Activated T-cell treated with anti-CD3 and anti-CD28 coated beads, Interleukin-2, amount 50 U/mL, for 72 hours (primary cell): ENCODE measurements at regions not wholly inside any gene's neighbourhood (a gene's known extent, or its start where the extent isn't known, plus 50 kb on each side); places are given as distances from the start of the nearest gene placed in this dataset.
A peak's percentile ranks its signal among the peaks of the same experiment; 100 is the strongest.

Source experiments
- ATAC-seq, 2 donors: fragments of 150-1000 bp; cut with Tn5 transposase; replicated peaks in 1 of 2; 2 replicates each; pipeline ENCODE4 v1.10.0; 2021; ENCODE audit warnings: moderate library complexity in 2 of 2, mild to moderate bottlenecking in 1 of 2
- DNase-seq, 2 donors: peaks; one replicate each; pipeline ENCODE4 v3.0.0; 2021 to 2022; ENCODE audit warnings: mixed read lengths in 1 of 2
- H3K27ac Mint-ChIP-seq: one replicate; pipeline ENCODE4 v1.8.0; 2022; ENCODE audit warnings: mild to moderate bottlenecking, moderate library complexity, mixed read lengths
- H3K27me3 Mint-ChIP-seq: one replicate; pipeline ENCODE4 v1.8.0; 2022; ENCODE audit warnings: low read depth, mixed read lengths
- H3K36me3 Mint-ChIP-seq, 2 donors: one replicate each; pipeline ENCODE4 v1.8.0; 2022; ENCODE audit warnings: mixed read lengths in 2 of 2, mild to moderate bottlenecking in 1 of 2; ENCODE audit not compliant: insufficient read depth in 2 of 2
- H3K4me1 Mint-ChIP-seq: one replicate; pipeline ENCODE4 v1.8.0; 2022; ENCODE audit warnings: low read depth, mixed read lengths
- H3K4me3 Mint-ChIP-seq, 2 donors: one replicate each; pipeline ENCODE4 v1.8.0; 2022; ENCODE audit warnings: mild to moderate bottlenecking in 2 of 2, mixed read lengths in 2 of 2, moderate library complexity in 2 of 2
- H3K9me3 Mint-ChIP-seq, 2 donors: one replicate each; pipeline ENCODE4 v1.8.0; 2022; ENCODE audit warnings: mixed read lengths in 2 of 2

- no peaks in the 10 kb centered on the region for H3K36me3 Mint-ChIP-seq
- H3K4me3 Mint-ChIP-seq: no peak overlapping the region
- no peaks in the 10 kb centered on the region for H3K4me1 Mint-ChIP-seq
- H3K27ac Mint-ChIP-seq: no peak overlapping the region
- H3K27me3 Mint-ChIP-seq: peaks cover 56% of the 10 kb centered on the region
- ATAC-seq (no peak), DNase-seq (no peak)
- H3K9me3 Mint-ChIP-seq: no peaks in the 10 kb centered on the region
These were observed 307.1 kb downstream of the ENC1 start for GRCh38 chr5:74333430-74333829.

- no peaks in the 10 kb centered on the region for H3K9me3 Mint-ChIP-seq
- H3K36me3 Mint-ChIP-seq: no peaks in the 10 kb centered on the region
- ATAC-seq: no peak
- H3K4me3 Mint-ChIP-seq: no peak overlapping the region
- H3K27me3 Mint-ChIP-seq: peaks cover 53% of the 10 kb centered on the region
- peaks cover 6% of the 10 kb centered on the region for H3K4me1 Mint-ChIP-seq
- no peak for DNase-seq
- no peak overlapping the region for H3K27ac Mint-ChIP-seq
These were observed 307.8 kb downstream of the ENC1 start for GRCh38 chr5:74332682-74333081.

GRCh38 chr5:74332006-74332405 lies 308.5 kb downstream of the ENC1 start:
- H3K27me3 Mint-ChIP-seq: peaks cover 46% of the 10 kb centered on the region
- no peak overlapping the region for H3K27ac Mint-ChIP-seq
- H3K4me1 Mint-ChIP-seq: peaks cover 12% of the 10 kb centered on the region
- no peak for ATAC-seq
- no peaks in the 10 kb centered on the region for H3K9me3 Mint-ChIP-seq
- H3K4me3 Mint-ChIP-seq: no peak overlapping the region
- no peak for DNase-seq
- no peaks in the 10 kb centered on the region for H3K36me3 Mint-ChIP-seq

- H3K36me3 Mint-ChIP-seq: no peaks in the 10 kb centered on the region
- H3K4me3 Mint-ChIP-seq: no peak overlapping the region
- DNase-seq: no peak
- H3K27me3 Mint-ChIP-seq: peaks cover 52% of the 10 kb centered on the region
- ATAC-seq: no peak
- no peaks in the 10 kb centered on the region for H3K9me3 Mint-ChIP-seq
- H3K4me1 Mint-ChIP-seq: peaks cover 26% of the 10 kb centered on the region
- H3K27ac Mint-ChIP-seq: no peak overlapping the region
These were observed 312.3 kb downstream of the ENC1 start for GRCh38 chr5:74328221-74328630.

GRCh38 chr5:74327339-74327685 lies 313.2 kb downstream of the ENC1 start:
- DNase-seq (no peak), ATAC-seq (no peak)
- peaks cover 57% of the 10 kb centered on the region for H3K27me3 Mint-ChIP-seq
- H3K4me1 Mint-ChIP-seq: peaks cover 26% of the 10 kb centered on the region
- no peaks in the 10 kb centered on the region for H3K9me3 Mint-ChIP-seq
- peak overlapping the region; percentile 76 for H3K27ac Mint-ChIP-seq
- peak overlapping the region; percentile 44 for H3K4me3 Mint-ChIP-seq
- no peaks in the 10 kb centered on the region for H3K36me3 Mint-ChIP-seq

GRCh38 chr5:74326571-74327338 lies 313.8 kb downstream of the ENC1 start:
- no peaks in the 10 kb centered on the region for H3K36me3 Mint-ChIP-seq
- peaks cover 26% of the 10 kb centered on the region for H3K4me1 Mint-ChIP-seq
- peak overlapping the region; percentile 76 for H3K27ac Mint-ChIP-seq
- H3K9me3 Mint-ChIP-seq: no peaks in the 10 kb centered on the region
- peaks cover 60% of the 10 kb centered on the region for H3K27me3 Mint-ChIP-seq
- peak; percentile 94 to 95 for ATAC-seq
- peak; percentile 76 to 83 for DNase-seq
- peak overlapping the region; percentile 44 for H3K4me3 Mint-ChIP-seq

- ATAC-seq (no peak), DNase-seq (no peak)
- H3K36me3 Mint-ChIP-seq: no peaks in the 10 kb centered on the region
- no peak overlapping the region for H3K27ac Mint-ChIP-seq
- peaks cover 26% of the 10 kb centered on the region for H3K4me1 Mint-ChIP-seq
- peaks cover 52% of the 10 kb centered on the region for H3K27me3 Mint-ChIP-seq
- no peaks in the 10 kb centered on the region for H3K9me3 Mint-ChIP-seq
- H3K4me3 Mint-ChIP-seq: no peak overlapping the region
These were observed 314.7 kb downstream of the ENC1 start for GRCh38 chr5:74325866-74326265.

- no peaks in the 10 kb centered on the region for H3K9me3 Mint-ChIP-seq
- ATAC-seq: no peak
- peaks cover 27% of the 10 kb centered on the region for H3K4me1 Mint-ChIP-seq
- H3K27me3 Mint-ChIP-seq: peaks cover 51% of the 10 kb centered on the region
- DNase-seq: no peak
- no peaks in the 10 kb centered on the region for H3K36me3 Mint-ChIP-seq
- no peak overlapping the region for H3K4me3 Mint-ChIP-seq
- no peak overlapping the region for H3K27ac Mint-ChIP-seq
These were observed 316.0 kb downstream of the ENC1 start for GRCh38 chr5:74324556-74324955.

- H3K27me3 Mint-ChIP-seq: peaks cover 55% of the 10 kb centered on the region
- H3K36me3 Mint-ChIP-seq: peaks cover 0 to 4% of the 10 kb centered on the region in 2 donors
- DNase-seq: no peak
- H3K4me3 Mint-ChIP-seq: no peak overlapping the region
- H3K9me3 Mint-ChIP-seq: peaks cover 3% of the 10 kb centered on the region in 2 donors
- H3K4me1 Mint-ChIP-seq: peaks cover 32% of the 10 kb centered on the region
- ATAC-seq: no peak
- H3K27ac Mint-ChIP-seq: no peak overlapping the region
These were observed 317.6 kb downstream of the ENC1 start for GRCh38 chr5:74322944-74323343.

GRCh38 chr5:74322191-74322590 lies 318.3 kb downstream of the ENC1 start:
- H3K36me3 Mint-ChIP-seq: peaks cover 0 to 4% of the 10 kb centered on the region in 2 donors

GRCh38 chr5:74321326-74321725 lies 319.2 kb downstream of the ENC1 start:
- ATAC-seq (no peak), DNase-seq (no peak)
- H3K27ac Mint-ChIP-seq: no peak overlapping the region
- peaks cover 0 to 4% of the 10 kb centered on the region in 2 donors for H3K36me3 Mint-ChIP-seq
- peaks cover 54% of the 10 kb centered on the region for H3K27me3 Mint-ChIP-seq
- H3K9me3 Mint-ChIP-seq: peaks cover 3% of the 10 kb centered on the region in 2 donors
- H3K4me1 Mint-ChIP-seq: peaks cover 17% of the 10 kb centered on the region
- no peak overlapping the region for H3K4me3 Mint-ChIP-seq

More at GRCh38 chr5:74322191-74322590, 318.3 kb downstream of the ENC1 start:
- Mint-ChIP-seq H3K27me3 (peaks cover 55% of the 10 kb centered on the region), H3K4me3 (no peak overlapping the region), H3K27ac (no peak overlapping the region), H3K4me1 (peaks cover 26% of the 10 kb centered on the region), H3K9me3 (peaks cover 3% of the 10 kb centered on the region in 2 donors)
- DNase-seq (no peak), ATAC-seq (no peak)

GRCh38 chr5:74320526-74320925 lies 320.0 kb downstream of the ENC1 start:
- Mint-ChIP-seq H3K27ac (peak overlapping the region; percentile 3), H3K36me3 (peaks cover 0 to 4% of the 10 kb centered on the region in 2 donors), H3K9me3 (peaks cover 3% of the 10 kb centered on the region in 2 donors), H3K4me3 (no peak overlapping the region), H3K4me1 (peaks cover 23% of the 10 kb centered on the region), H3K27me3 (peaks cover 46% of the 10 kb centered on the region)
- ATAC-seq (peak in 1 of 2 donors; percentile 29), DNase-seq (peak; percentile 13 to 16)

- Mint-ChIP-seq H3K36me3 (peaks cover 0 to 4% of the 10 kb centered on the region in 2 donors), H3K4me1 (peaks cover 20% of the 10 kb centered on the region), H3K27ac (peak overlapping the region; percentile 42), H3K9me3 (peaks cover 3% of the 10 kb centered on the region in 2 donors), H3K27me3 (peaks cover 36% of the 10 kb centered on the region), H3K4me3 (peak overlapping the region in 1 of 2 donors; percentile 5)
- peak; percentile 86 to 87 for ATAC-seq
- DNase-seq: peak; percentile 54 to 61
These were observed 321.5 kb downstream of the ENC1 start for GRCh38 chr5:74319076-74319475.
